GM12801 (cell line): ENCODE measurements at regions not wholly inside any gene's neighbourhood (a gene's known extent, or its start where the extent isn't known, plus 50 kb on each side); places are given as distances from the start of the nearest gene placed in this dataset.

Source experiments
- TF ChIP-seq, protein P1 (sequence below): IDR thresholded peaks from one replicate; pipeline ENCODE4 v1.5.1; 2011; ENCODE audit warnings: control low read depth; ENCODE audit not compliant: insufficient read length; ENCODE audit errors: extremely low read depth

DNA sequence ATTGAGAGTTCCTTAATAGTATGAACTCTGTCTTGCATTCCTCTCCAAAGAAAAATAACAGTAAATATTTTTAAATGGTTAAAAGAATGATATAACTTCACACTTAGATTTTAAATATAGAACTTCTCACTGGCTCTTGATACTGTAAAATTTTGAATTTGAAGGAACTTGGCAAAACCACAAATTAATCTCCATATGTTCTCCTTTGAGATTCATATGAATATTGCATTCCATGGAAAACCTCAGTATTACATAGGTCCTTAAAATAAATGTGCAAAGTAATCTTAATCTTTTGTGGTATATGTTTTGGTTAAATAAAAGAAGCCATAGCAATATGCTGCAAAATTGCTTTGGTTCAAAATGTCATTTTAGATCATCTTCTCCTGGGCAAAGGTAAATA is 1137.6 kb upstream of the LRRTM3 start:
- TF ChIP-seq, protein P1, sequence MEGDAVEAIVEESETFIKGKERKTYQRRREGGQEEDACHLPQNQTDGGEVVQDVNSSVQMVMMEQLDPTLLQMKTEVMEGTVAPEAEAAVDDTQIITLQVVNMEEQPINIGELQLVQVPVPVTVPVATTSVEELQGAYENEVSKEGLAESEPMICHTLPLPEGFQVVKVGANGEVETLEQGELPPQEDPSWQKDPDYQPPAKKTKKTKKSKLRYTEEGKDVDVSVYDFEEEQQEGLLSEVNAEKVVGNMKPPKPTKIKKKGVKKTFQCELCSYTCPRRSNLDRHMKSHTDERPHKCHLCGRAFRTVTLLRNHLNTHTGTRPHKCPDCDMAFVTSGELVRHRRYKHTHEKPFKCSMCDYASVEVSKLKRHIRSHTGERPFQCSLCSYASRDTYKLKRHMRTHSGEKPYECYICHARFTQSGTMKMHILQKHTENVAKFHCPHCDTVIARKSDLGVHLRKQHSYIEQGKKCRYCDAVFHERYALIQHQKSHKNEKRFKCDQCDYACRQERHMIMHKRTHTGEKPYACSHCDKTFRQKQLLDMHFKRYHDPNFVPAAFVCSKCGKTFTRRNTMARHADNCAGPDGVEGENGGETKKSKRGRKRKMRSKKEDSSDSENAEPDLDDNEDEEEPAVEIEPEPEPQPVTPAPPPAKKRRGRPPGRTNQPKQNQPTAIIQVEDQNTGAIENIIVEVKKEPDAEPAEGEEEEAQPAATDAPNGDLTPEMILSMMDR: no peak

DNA sequence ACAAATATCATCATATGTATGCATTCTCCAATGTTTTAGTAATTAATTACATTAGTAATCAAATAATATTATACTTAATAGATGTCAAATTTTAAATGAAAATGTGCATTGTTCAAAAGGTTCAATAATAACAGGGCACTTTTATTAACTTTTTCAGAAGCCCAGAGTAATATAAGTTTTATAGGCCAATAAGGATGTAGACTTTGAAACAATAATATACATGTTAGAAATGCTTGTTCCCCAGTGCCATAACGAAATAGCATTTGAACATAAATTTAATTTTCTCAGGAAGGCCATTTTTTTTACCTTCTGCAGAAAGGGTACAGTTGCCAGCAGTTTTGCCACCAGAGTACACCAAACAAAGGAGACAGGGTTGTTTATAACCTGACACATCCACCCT is 1133.9 kb upstream of the LRRTM3 start:
- TF ChIP-seq, protein P1: no peak

DNA sequence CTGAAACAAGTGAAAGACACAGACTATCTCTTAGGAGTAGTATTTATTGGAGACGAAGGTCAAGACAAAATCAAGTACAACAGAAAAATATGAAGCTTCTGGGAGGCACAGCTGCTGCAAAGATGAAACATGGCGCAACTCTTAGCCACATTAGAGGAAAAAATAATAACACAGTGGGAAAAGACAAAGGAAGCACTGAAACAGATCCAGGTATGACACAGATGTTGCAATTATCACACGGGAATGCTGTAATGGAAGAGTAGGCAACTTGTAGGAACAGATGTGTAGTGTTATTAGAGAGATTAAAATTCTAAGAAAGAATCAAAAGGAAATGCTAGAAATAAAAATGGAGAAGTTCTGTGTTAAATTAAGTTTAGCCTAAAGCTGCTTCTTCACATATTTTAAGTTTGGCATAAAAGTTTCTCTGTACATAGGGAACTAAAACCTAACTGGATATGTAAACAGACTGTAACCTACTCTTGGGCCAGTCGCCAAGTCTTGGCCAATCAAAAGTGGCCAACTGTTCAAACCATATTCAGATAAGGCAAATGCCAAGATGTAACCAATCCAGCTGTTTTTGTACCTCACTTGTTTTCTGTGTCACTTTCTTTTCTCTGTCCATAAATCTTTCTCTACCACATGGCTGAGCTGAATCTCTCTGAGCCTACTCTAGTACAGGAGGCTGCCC is 1132.0 kb upstream of the LRRTM3 start:
- TF ChIP-seq, protein P1: no peak

DNA sequence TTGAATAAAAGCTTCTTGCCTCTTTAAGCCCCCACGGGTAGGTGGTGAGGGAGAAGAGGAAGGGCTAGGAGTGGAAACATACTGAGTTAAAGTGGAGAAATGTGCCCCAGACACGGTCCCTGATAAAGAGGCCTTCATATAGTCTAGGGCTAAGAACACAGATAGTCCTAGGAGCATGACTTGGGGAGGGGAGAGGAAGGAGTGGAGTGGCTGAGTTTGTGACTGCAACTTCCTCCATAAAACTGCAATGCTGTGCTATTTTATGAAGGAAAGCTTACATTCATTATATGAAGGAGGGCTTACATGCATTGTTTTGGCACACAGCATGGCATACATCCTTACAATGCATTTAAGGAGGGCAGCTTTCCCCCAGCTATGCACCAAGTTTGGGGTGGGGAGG is 1129.4 kb upstream of the LRRTM3 start:
- TF ChIP-seq, protein P1: no peak

DNA sequence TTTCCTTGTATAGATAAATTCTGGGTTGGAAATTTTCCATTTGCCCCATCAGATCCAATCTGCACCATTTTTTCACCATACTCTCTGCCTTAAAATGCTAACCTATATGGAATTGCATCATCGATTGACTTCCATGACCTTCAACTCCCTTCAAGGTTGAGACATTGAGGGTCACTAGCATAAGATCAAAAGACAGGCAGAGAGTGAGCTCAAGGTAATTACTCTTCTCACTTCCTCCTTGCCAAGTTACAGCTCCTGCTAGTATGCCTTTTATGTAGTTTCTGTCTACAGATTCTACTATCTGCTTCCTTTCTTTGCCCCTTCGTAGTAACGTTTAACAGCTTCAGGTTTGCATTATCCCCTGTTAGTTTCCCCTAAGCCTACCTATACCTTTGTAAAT is 1127.7 kb upstream of the LRRTM3 start:
- TF ChIP-seq, protein P1: no peak

DNA sequence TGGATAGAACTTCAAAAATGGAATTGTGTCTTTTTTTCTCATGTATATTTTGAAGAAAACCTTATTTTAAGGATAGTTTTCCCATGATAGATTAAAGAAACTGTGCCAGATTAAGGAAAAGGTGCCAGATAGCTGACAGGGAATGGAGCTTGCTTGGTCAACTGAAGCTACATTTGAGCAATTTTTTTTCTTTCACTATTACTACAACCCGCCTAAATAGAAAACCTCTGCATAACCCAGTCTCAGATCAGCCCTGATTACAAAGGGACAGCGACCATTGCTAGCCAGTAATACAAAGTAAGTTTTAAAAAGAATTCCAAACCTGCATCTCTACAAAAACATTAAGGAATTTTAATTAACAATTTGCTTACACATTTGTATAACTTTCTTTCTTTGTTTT is 1123.4 kb upstream of the LRRTM3 start:
- TF ChIP-seq, protein P1: no peak

DNA sequence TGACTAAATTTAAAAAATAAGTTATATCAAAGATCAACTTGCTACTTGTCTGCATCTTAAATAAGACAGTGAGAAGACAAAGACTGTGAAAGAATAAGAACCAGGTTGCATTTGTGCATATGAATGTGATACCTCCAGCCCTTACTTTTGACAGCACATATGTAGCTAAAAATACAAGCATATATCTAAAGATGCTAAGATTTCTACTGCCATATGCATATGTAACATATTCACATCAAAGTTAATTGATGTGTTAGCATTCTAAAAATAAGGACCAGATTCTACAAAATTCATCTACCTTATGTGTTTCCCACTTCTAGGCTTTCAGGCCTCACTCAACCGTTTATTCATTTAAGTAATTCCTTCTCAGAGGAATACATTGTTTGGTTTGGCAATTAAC is 1120.3 kb upstream of the LRRTM3 start:
- TF ChIP-seq, protein P1: no peak
